Endothelial cell of umbilical vein (primary cell): ENCODE measurements at regions not wholly inside any gene's neighbourhood (a gene's known extent, or its start where the extent isn't known, plus 50 kb on each side); places are given as distances from the start of the nearest gene placed in this dataset.

Source experiments
- BruUV-seq: library from RNA; stranded (reverse); fragments of 400-500 nt; replicated peaks from 2 replicates; lab custom pipeline; 2021; lab: Mats Ljungman, UMichigan
- CTCF ChIA-PET: fragments of 300-600, 350-600 bp; sonication (Branson Sonifier 250); formaldehyde crosslinking; loops from one replicate; lab custom pipeline; 2021; ENCODE audit warnings: antibody characterized with exemption, inconsistent platforms; lab: Charles Lee
- POLR2A ChIA-PET: fragments of 300-600, 350-600 bp; sonication (Branson Sonifier 250); formaldehyde crosslinking; loops from one replicate; lab custom pipeline; 2021; ENCODE audit warnings: antibody characterized with exemption, inconsistent platforms; lab: Charles Lee
- DNase-seq: peaks from one replicate; pipeline ENCODE4 v3.0.0-alpha.2; 2011; ENCODE audit warnings: low read depth, low spot score
- FAIRE-seq: peaks from 2 replicates; lab custom pipeline; 2011; peaks lifted over from hg19 to GRCh38; lab: Jason Lieb, UNC
- H2AFZ ChIP-seq: 2 replicates; pipeline ENCODE4 v1.6.0; 2012; ENCODE audit warnings: low read depth, low read length, control low read depth, inconsistent platforms
- H3K27ac ChIP-seq: 2 replicates; pipeline ENCODE4 v1.5.1; 2011; ENCODE audit warnings: low read depth, mild to moderate bottlenecking, control low read depth, low read length, moderate library complexity; ENCODE audit not compliant: insufficient read depth
- H3K27me3 ChIP-seq, 2 experiments: 2 replicates each; pipeline versions ENCODE4 v1.6.0 to v1.6.1; 2011; ENCODE audit warnings: low read length in 2 of 2, mixed read lengths in 1 of 2; ENCODE audit not compliant: control insufficient read depth in 2 of 2, insufficient read depth in 2 of 2
- H3K36me3 ChIP-seq, 2 experiments: 2 replicates in 1 of 2; 3 replicates in 1 of 2; pipeline ENCODE4 v1.5.1; 2011; ENCODE audit warnings: low read length in 2 of 2, mild to moderate bottlenecking in 1 of 2, moderate library complexity in 1 of 2; ENCODE audit not compliant: control insufficient read depth in 2 of 2, insufficient read depth in 2 of 2; ENCODE audit errors: extremely low read depth in 1 of 2
- H3K4me1 ChIP-seq: 3 replicates; pipeline ENCODE4 v1.5.1; 2011; ENCODE audit warnings: mild to moderate bottlenecking, low read length; ENCODE audit not compliant: control insufficient read depth, insufficient read depth; ENCODE audit errors: extremely low read depth
- H3K4me2 ChIP-seq: 2 replicates; pipeline ENCODE4 v1.6.1; 2011; ENCODE audit warnings: low read length, control low read depth, mixed read lengths; ENCODE audit not compliant: insufficient read depth
- H3K4me3 ChIP-seq, 3 experiments: fragments of 200-600 bp in 1 of 3; sonication (generic), shearing (Covaris generic) in 1 of 3; replicated peaks in 1 of 3; 2 replicates each; pipeline ENCODE4 v1.5.1; 2011 to 2016; ENCODE audit warnings: control low read depth in 3 of 3, low read length in 3 of 3, mild to moderate bottlenecking in 2 of 3, inconsistent platforms in 1 of 3, low read depth in 1 of 3, moderate library complexity in 1 of 3; ENCODE audit not compliant: insufficient read depth in 1 of 3
- H3K79me2 ChIP-seq: 2 replicates; pipeline ENCODE4 v1.6.0; 2012; ENCODE audit warnings: low read length, inconsistent platforms; ENCODE audit not compliant: control insufficient read depth, insufficient read depth
- H3K9ac ChIP-seq: replicated peaks from 2 replicates; pipeline ENCODE3; 2011; ENCODE audit warnings: low read length, control low read depth; ENCODE audit not compliant: insufficient read depth; ENCODE audit errors: extremely low read depth
- H3K9me1 ChIP-seq: replicated peaks from 3 replicates; pipeline ENCODE4 v1.6.0; 2011; ENCODE audit warnings: mild to moderate bottlenecking, low read length; ENCODE audit not compliant: control insufficient read depth, insufficient read depth; ENCODE audit errors: extremely low read depth
- H3K9me3 ChIP-seq: replicated peaks from 2 replicates; pipeline ENCODE4 v1.5.1; 2012; ENCODE audit warnings: low read length, inconsistent platforms; ENCODE audit not compliant: control insufficient read depth, insufficient read depth
- H4K20me1 ChIP-seq: replicated peaks from 2 replicates; pipeline ENCODE3; 2011; ENCODE audit warnings: mild to moderate bottlenecking, low read length; ENCODE audit not compliant: control insufficient read depth, insufficient read depth; ENCODE audit errors: extremely low read depth
- EZH2 ChIP-seq: IDR thresholded peaks from 2 replicates; pipeline ENCODE4 v1.6.1; 2012; ENCODE audit warnings: borderline replicate concordance, low read depth, mild to moderate bottlenecking, moderate library complexity, low read length, inconsistent platforms; ENCODE audit not compliant: severe bottlenecking
- FOS ChIP-seq: IDR thresholded peaks from 2 replicates; pipeline ENCODE4 v1.6.1; 2011; ENCODE audit warnings: mild to moderate bottlenecking, low read length, moderate library complexity, borderline replicate concordance; ENCODE audit not compliant: insufficient read depth
- GATA2 ChIP-seq: IDR thresholded peaks from 2 replicates; pipeline ENCODE4 v1.7.0; 2011; ENCODE audit warnings: low read depth, mild to moderate bottlenecking, moderate library complexity, mixed read lengths, low read length; ENCODE audit not compliant: insufficient read length, insufficient read depth
- JUN ChIP-seq: IDR thresholded peaks from 2 replicates; pipeline ENCODE4 v1.6.1; 2011; ENCODE audit warnings: borderline replicate concordance, low read depth; ENCODE audit not compliant: insufficient read length, insufficient read depth
- MYC ChIP-seq: IDR thresholded peaks from one replicate; pipeline ENCODE4 v1.6.1; 2011; ENCODE audit warnings: mild to moderate bottlenecking, low read depth, low read length
- POLR2A ChIP-seq: IDR thresholded peaks from 2 replicates; pipeline ENCODE4 v1.6.1; 2012; ENCODE audit warnings: low read depth, mild to moderate bottlenecking, control low read depth, low read length
- POLR2AphosphoS5 ChIP-seq: IDR thresholded peaks from 2 replicates; pipeline ENCODE4 v1.6.1; 2012; ENCODE audit warnings: low read depth, mild to moderate bottlenecking, control low read depth, low read length, moderate library complexity; ENCODE audit not compliant: insufficient read depth
- dilution Hi-C: fragments of 300-500 bp; cut with MboI; formaldehyde crosslinking; loops from one replicate; pipeline ENCODE4 v1.15.0; 2019; ENCODE audit warnings: low sequenced_read_pairs; ENCODE audit not compliant: extremely low pct_ligation_motif_present
- intact Hi-C: fragments of 100-400 bp; cut with micrococcal nuclease; formaldehyde crosslinking; loops from one replicate; pipeline ENCODE4 v1.10.0; 2022
- TF ChIP-seq, protein P1 (sequence below), 2 donors: IDR thresholded peaks; 1 replicate in 1 of 2; 2 replicates in 1 of 2; pipeline ENCODE4 v1.5.1; 2011; ENCODE audit warnings: low read length in 2 of 2, mild to moderate bottlenecking in 2 of 2, moderate library complexity in 2 of 2, control low read depth in 1 of 2, inconsistent platforms in 1 of 2, low read depth in 1 of 2; ENCODE audit not compliant: insufficient read depth in 1 of 2; ENCODE audit errors: extremely low read depth in 1 of 2
- TF ChIP-seq, protein P2 (sequence below): IDR thresholded peaks from 2 replicates; pipeline ENCODE4 v1.6.1; 2011; ENCODE audit not compliant: insufficient read depth, insufficient read length

DNA sequence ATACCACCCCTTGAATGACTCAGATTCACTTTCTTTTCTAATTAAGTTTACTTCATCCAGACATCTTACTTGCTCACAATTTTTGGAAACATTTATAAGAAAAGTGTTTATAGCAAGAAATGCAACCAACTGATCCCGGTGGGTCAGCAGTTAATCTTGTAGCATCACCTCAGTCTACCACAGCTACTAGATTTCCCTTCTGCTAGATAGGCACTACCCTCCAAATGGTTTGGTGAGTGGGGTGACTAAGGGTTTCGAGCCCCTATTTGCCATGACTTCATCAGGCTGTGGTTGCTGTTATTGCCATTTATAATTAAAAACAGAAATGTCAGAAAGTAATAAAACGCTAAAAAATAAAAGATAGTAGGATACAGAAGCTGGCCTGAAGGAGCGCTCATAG is 930.1 kb upstream of the GJE1 start:
- Histone ChIP-seq H3K9me1 (no peaks in the 10 kb centered on the region), H3K9ac (no peak overlapping the region), H3K9me3 (no peaks in the 10 kb centered on the region), H3K27ac (no peak overlapping the region), H3K4me2 (no peak overlapping the region), H3K79me2 (no peaks in the 10 kb centered on the region), H4K20me1 (no peaks in the 10 kb centered on the region), H3K36me3 (no peaks in the 10 kb centered on the region), H3K27me3 (no peaks in the 10 kb centered on the region), H3K4me1 (no peaks in the 10 kb centered on the region), H3K4me3 (no peak overlapping the region), H2AFZ (no peak overlapping the region)
- FAIRE-seq (no peak), DNase-seq (no peak)
- intact Hi-C loops (no loop called here), dilution Hi-C loops (no loop called here)
- POLR2A ChIA-PET = no interaction called here
- CTCF ChIA-PET = no interaction called here
- TF ChIP-seq FOS (no peak), JUN (no peak), GATA2 (no peak), POLR2AphosphoS5 (no peak), EZH2 (no peak), MYC (no peak), POLR2A (no peak)
- TF ChIP-seq, protein P1, sequence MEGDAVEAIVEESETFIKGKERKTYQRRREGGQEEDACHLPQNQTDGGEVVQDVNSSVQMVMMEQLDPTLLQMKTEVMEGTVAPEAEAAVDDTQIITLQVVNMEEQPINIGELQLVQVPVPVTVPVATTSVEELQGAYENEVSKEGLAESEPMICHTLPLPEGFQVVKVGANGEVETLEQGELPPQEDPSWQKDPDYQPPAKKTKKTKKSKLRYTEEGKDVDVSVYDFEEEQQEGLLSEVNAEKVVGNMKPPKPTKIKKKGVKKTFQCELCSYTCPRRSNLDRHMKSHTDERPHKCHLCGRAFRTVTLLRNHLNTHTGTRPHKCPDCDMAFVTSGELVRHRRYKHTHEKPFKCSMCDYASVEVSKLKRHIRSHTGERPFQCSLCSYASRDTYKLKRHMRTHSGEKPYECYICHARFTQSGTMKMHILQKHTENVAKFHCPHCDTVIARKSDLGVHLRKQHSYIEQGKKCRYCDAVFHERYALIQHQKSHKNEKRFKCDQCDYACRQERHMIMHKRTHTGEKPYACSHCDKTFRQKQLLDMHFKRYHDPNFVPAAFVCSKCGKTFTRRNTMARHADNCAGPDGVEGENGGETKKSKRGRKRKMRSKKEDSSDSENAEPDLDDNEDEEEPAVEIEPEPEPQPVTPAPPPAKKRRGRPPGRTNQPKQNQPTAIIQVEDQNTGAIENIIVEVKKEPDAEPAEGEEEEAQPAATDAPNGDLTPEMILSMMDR (IDR thresholded peaks at IDR 0.05; ENCODE audit: extremely low read depth in 1 of 2, insufficient read depth in 1 of 2, low read depth in 1 of 2, low read length in 2 of 2) = no peak
- TF ChIP-seq, protein P2, sequence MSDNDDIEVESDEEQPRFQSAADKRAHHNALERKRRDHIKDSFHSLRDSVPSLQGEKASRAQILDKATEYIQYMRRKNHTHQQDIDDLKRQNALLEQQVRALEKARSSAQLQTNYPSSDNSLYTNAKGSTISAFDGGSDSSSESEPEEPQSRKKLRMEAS = no peak
- no TSS peak for BruUV-seq
